ENCODE measurements at regions not wholly inside any gene's neighbourhood (a gene's known extent, or its start where the extent isn't known, plus 50 kb on each side); places are given as distances from the start of the nearest gene placed in this dataset.

DNA sequence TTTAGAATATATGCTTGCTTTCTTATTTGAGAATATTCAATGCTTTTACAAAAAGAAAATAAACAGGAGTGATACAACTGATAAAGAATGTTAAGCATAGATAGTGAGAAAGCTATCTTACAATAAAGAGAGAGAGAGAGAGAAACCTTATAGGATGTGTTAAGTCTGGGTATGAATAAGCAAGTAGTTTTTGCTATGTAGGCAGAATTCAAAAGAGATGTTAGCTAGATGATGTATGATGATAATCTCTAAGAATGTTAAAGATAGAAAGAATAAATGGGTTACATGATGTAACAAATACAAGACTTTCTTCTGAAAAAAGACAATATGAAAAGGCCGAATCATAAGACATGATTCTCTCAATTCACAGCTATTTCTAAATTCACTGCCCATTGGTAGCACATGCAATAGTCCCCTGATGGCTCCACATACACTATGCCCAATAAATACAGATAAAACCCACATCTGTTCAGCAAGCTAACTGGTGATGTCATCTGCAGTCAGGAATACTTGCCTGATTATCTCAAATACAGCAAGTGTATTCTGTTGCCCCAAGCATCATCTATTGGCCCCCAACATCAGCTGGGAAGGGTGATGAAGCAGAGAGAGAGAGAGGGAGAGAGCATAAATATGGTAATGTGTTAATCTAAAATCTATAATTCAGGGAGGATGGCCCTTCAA is 169.2 kb upstream of the LYSMD4 start:
- H4K20me1 ChIP-seq (ENCODE audit: insufficient read depth, low read length), result no peaks in the 10 kb centered on the region
- no peak overlapping the region for H3K4me2 ChIP-seq (ENCODE audit: low read depth, low read length)
- H3K9me3 ChIP-seq (ENCODE audit: low read length), result no peaks in the 10 kb centered on the region; the same call in 1 of the 2 replicates
- H3K36me3 ChIP-seq (replicated peaks in 1 of 2; ENCODE audit: control insufficient read depth in 1 of 2, insufficient read depth in 2 of 2, low read length in 2 of 2), result no peaks in the 10 kb centered on the region
- 57% methylated on average over 1 of the region's 1 CpG for WGBS (ENCODE audit: low lambda C conversion rate)
- no peak overlapping the region for H3K9ac ChIP-seq (ENCODE audit: insufficient read depth, low read depth, low read length)
- ChIA-PET CTCF (ENCODE audit: low intra/inter-chr PET ratio, low total read pairs) (no interaction called here), POLR2A (no interaction called here)
- no peaks in the 10 kb centered on the region for H3K4me1 ChIP-seq (ENCODE audit: insufficient read depth, low read length)
- no peak overlapping the region for H3K4me3 ChIP-seq (replicated peaks in 1 of 3; ENCODE audit: insufficient read depth in 1 of 3, low read depth in 2 of 3, low read length in 3 of 3)
- DNase-seq (ENCODE audit: low spot score) (no peak), FAIRE-seq (no peak), ATAC-seq (no peak)
- no peak overlapping the region for H2AFZ ChIP-seq (ENCODE audit: low read length)
- intact Hi-C loops (cut with micrococcal nuclease; ENCODE audit: unreplicated experiment) (no loop called here), in situ Hi-C loops (cut with HindIII; ENCODE audit: extremely low pct_ligation_motif_present, low pct_unique_long_range_greater_than_20kb) (no loop called here)
- no peaks in the 10 kb centered on the region for H3K27me3 ChIP-seq (ENCODE audit: control insufficient read depth in 1 of 2, insufficient read depth in 2 of 2, low read length in 2 of 2)
- H3K27ac ChIP-seq (ENCODE audit: extremely low read length, insufficient read depth, low read length), result no peak overlapping the region
- BruUV-seq (replicated peaks), result no TSS peak
- H3K79me2 ChIP-seq (ENCODE audit: insufficient read depth, low read length), result no peaks in the 10 kb centered on the region
- TF ChIP-seq POLR2AphosphoS5 (IDR thresholded peaks at IDR 0.05; ENCODE audit: low read depth, low read length), result no peak
- TF ChIP-seq AGO2 (optimal IDR thresholded peaks at IDR 0.05; ENCODE audit: low read depth, low read length), result no peak
- TF ChIP-seq POLR2A (IDR thresholded peaks at IDR 0.05; ENCODE audit: insufficient read depth in 1 of 2, low read depth in 2 of 2, low read length in 2 of 2), result no peak
- TF ChIP-seq, protein P1, sequence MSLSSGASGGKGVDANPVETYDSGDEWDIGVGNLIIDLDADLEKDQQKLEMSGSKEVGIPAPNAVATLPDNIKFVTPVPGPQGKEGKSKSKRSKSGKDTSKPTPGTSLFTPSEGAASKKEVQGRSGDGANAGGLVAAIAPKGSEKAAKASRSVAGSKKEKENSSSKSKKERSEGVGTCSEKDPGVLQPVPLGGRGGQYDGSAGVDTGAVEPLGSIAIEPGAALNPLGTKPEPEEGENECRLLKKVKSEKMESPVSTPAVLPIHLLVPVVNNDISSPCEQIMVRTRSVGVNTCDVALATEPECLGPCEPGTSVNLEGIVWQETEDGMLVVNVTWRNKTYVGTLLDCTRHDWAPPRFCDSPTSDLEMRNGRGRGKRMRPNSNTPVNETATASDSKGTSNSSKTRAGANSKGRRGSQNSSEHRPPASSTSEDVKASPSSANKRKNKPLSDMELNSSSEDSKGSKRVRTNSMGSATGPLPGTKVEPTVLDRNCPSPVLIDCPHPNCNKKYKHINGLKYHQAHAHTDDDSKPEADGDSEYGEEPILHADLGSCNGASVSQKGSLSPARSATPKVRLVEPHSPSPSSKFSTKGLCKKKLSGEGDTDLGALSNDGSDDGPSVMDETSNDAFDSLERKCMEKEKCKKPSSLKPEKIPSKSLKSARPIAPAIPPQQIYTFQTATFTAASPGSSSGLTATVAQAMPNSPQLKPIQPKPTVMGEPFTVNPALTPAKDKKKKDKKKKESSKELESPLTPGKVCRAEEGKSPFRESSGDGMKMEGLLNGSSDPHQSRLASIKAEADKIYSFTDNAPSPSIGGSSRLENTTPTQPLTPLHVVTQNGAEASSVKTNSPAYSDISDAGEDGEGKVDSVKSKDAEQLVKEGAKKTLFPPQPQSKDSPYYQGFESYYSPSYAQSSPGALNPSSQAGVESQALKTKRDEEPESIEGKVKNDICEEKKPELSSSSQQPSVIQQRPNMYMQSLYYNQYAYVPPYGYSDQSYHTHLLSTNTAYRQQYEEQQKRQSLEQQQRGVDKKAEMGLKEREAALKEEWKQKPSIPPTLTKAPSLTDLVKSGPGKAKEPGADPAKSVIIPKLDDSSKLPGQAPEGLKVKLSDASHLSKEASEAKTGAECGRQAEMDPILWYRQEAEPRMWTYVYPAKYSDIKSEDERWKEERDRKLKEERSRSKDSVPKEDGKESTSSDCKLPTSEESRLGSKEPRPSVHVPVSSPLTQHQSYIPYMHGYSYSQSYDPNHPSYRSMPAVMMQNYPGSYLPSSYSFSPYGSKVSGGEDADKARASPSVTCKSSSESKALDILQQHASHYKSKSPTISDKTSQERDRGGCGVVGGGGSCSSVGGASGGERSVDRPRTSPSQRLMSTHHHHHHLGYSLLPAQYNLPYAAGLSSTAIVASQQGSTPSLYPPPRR (CRISPR knock-in tag; IDR thresholded peaks at IDR 0.05; ENCODE audit: borderline replicate concordance), result no peak
- TF ChIP-seq, protein P2, sequence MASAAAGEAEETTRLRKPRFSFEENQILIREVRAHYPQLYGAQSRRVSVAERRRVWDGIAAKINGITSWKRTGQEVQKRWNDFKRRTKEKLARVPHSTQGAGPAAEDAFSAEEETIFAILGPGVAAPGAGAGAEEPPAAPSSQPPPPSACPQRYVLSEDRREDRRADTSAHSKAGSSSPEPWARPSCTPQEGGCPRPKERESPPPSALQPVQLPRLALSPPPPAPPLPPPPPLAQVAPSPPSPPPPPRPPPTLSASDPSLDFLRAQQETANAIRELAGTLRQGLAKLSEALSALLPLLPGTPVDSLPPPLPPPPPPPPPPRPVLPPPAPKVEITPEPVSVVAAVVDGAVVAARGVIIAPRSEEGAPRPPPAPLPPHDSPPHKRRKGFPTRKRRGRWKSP (CRISPR knock-in tag; IDR thresholded peaks at IDR 0.05), result no peak
- TF ChIP-seq SMAD1 (CRISPR knock-in tag; IDR thresholded peaks at IDR 0.05; ENCODE audit: borderline replicate concordance, low read depth), result no peak
- no peak for TF ChIP-seq ZNF83 (CRISPR knock-in tag; IDR thresholded peaks at IDR 0.05; ENCODE audit: borderline replicate concordance)
- no peak for TF ChIP-seq ISX (CRISPR knock-in tag; conservative IDR thresholded peaks at IDR 0.05)
- TF ChIP-seq ZNF598 (CRISPR knock-in tag; IDR thresholded peaks at IDR 0.05; ENCODE audit: borderline replicate concordance), result no peak
- TF ChIP-seq MAFF (IDR thresholded peaks at IDR 0.05; ENCODE audit: low read depth, low read length), result peak; percentile 50; the same call in 1 of the 2 replicates
- no peak for TF ChIP-seq IKZF1 (IDR thresholded peaks at IDR 0.05)
- TF ChIP-seq, protein P3, sequence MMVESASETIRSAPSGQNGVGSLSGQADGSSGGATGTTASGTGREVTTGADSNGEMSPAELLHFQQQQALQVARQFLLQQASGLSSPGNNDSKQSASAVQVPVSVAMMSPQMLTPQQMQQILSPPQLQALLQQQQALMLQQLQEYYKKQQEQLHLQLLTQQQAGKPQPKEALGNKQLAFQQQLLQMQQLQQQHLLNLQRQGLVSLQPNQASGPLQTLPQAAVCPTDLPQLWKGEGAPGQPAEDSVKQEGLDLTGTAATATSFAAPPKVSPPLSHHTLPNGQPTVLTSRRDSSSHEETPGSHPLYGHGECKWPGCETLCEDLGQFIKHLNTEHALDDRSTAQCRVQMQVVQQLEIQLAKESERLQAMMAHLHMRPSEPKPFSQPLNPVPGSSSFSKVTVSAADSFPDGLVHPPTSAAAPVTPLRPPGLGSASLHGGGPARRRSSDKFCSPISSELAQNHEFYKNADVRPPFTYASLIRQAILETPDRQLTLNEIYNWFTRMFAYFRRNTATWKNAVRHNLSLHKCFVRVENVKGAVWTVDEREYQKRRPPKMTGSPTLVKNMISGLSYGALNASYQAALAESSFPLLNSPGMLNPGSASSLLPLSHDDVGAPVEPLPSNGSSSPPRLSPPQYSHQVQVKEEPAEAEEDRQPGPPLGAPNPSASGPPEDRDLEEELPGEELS (CRISPR knock-in tag; IDR thresholded peaks at IDR 0.05), result no peak
- peak; percentile 46 to 70 for TF ChIP-seq MAFK (conservative IDR thresholded peaks at IDR 0.05 in 1 of 2, IDR thresholded peaks at IDR 0.05 in 1 of 2; ENCODE audit: low read length in 2 of 2)

Measured in HepG2 (cell line).